OCI-LY3 (cell line): ENCODE measurements at regions not wholly inside any gene's neighbourhood (a gene's known extent, or its start where the extent isn't known, plus 50 kb on each side); places are given as distances from the start of the nearest gene placed in this dataset.

ENCODE experiments used
- EZH2phosphoT487 ChIP-seq: fragments of 200-600 bp; shearing (Covaris generic); IDR thresholded peaks from 2 replicates; pipeline ENCODE4 v1.6.1; 2018; ENCODE audit warnings: antibody characterized with exemption, mixed run types, low read depth
- TF ChIP-seq, protein P1 (sequence below): fragments of 200-600, 300-600 bp; sonication (generic); IDR thresholded peaks from 2 replicates; pipeline ENCODE4 v1.5.1; 2014; ENCODE audit warnings: antibody characterized with exemption, low read length, low read depth

DNA sequence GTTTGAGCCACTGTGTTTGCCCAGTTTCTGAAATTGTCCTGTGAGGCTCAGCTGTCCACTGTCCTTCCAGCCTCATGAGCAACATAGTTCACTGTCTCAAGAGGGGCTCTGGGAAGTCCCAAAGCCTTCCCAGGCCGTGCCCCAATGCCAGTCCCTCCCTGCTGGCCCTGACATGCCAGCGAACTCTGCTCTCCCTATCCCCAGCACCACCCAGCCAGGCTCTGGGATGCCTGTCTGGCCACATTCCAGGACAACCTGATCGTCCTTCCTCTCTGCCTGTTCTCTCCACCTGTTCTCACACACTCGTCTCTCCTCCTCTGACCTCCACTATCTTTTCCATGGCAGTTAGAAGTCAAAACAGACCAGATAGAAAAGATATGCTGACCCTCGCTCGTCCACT lies 278.0 kb upstream of the ID2 start:
- TF ChIP-seq, protein P1, sequence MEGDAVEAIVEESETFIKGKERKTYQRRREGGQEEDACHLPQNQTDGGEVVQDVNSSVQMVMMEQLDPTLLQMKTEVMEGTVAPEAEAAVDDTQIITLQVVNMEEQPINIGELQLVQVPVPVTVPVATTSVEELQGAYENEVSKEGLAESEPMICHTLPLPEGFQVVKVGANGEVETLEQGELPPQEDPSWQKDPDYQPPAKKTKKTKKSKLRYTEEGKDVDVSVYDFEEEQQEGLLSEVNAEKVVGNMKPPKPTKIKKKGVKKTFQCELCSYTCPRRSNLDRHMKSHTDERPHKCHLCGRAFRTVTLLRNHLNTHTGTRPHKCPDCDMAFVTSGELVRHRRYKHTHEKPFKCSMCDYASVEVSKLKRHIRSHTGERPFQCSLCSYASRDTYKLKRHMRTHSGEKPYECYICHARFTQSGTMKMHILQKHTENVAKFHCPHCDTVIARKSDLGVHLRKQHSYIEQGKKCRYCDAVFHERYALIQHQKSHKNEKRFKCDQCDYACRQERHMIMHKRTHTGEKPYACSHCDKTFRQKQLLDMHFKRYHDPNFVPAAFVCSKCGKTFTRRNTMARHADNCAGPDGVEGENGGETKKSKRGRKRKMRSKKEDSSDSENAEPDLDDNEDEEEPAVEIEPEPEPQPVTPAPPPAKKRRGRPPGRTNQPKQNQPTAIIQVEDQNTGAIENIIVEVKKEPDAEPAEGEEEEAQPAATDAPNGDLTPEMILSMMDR, result no peak
- no peak for TF ChIP-seq EZH2phosphoT487
